Endothelial cell of umbilical vein (primary cell): ENCODE measurements at regions not wholly inside any gene's neighbourhood (a gene's known extent, or its start where the extent isn't known, plus 50 kb on each side); places are given as distances from the start of the nearest gene placed in this dataset.
"Not testable (repeated sequence)": the region's sequence is repeated elsewhere in the genome, so short reads cannot be mapped to it uniquely, and the experiment has no call there.

Experiments
- BruUV-seq: library from RNA; stranded (reverse); fragments of 400-500 nt; replicated peaks from 2 replicates; lab custom pipeline; 2021; lab: Mats Ljungman, UMichigan
- CTCF ChIA-PET: fragments of 300-600, 350-600 bp; sonication (Branson Sonifier 250); formaldehyde crosslinking; loops from one replicate; lab custom pipeline; 2021; ENCODE audit warnings: antibody characterized with exemption, inconsistent platforms; lab: Charles Lee
- POLR2A ChIA-PET: fragments of 300-600, 350-600 bp; sonication (Branson Sonifier 250); formaldehyde crosslinking; loops from one replicate; lab custom pipeline; 2021; ENCODE audit warnings: antibody characterized with exemption, inconsistent platforms; lab: Charles Lee
- DNase-seq: peaks from one replicate; pipeline ENCODE4 v3.0.0-alpha.2; 2011; ENCODE audit warnings: low read depth, low spot score
- FAIRE-seq: peaks from 2 replicates; lab custom pipeline; 2011; peaks lifted over from hg19 to GRCh38; lab: Jason Lieb, UNC
- H2AFZ ChIP-seq: 2 replicates; pipeline ENCODE4 v1.6.0; 2012; ENCODE audit warnings: low read depth, low read length, control low read depth, inconsistent platforms
- H3K27ac ChIP-seq: 2 replicates; pipeline ENCODE4 v1.5.1; 2011; ENCODE audit warnings: low read depth, mild to moderate bottlenecking, control low read depth, low read length, moderate library complexity; ENCODE audit not compliant: insufficient read depth
- H3K27me3 ChIP-seq, 2 experiments: 2 replicates each; pipeline versions ENCODE4 v1.6.0 to v1.6.1; 2011; ENCODE audit warnings: low read length in 2 of 2, mixed read lengths in 1 of 2; ENCODE audit not compliant: control insufficient read depth in 2 of 2, insufficient read depth in 2 of 2
- H3K36me3 ChIP-seq, 2 experiments: 2 replicates in 1 of 2; 3 replicates in 1 of 2; pipeline ENCODE4 v1.5.1; 2011; ENCODE audit warnings: low read length in 2 of 2, mild to moderate bottlenecking in 1 of 2, moderate library complexity in 1 of 2; ENCODE audit not compliant: control insufficient read depth in 2 of 2, insufficient read depth in 2 of 2; ENCODE audit errors: extremely low read depth in 1 of 2
- H3K4me1 ChIP-seq: 3 replicates; pipeline ENCODE4 v1.5.1; 2011; ENCODE audit warnings: mild to moderate bottlenecking, low read length; ENCODE audit not compliant: control insufficient read depth, insufficient read depth; ENCODE audit errors: extremely low read depth
- H3K4me2 ChIP-seq: 2 replicates; pipeline ENCODE4 v1.6.1; 2011; ENCODE audit warnings: low read length, control low read depth, mixed read lengths; ENCODE audit not compliant: insufficient read depth
- H3K4me3 ChIP-seq, 3 experiments: fragments of 200-600 bp in 1 of 3; sonication (generic), shearing (Covaris generic) in 1 of 3; replicated peaks in 1 of 3; 2 replicates each; pipeline ENCODE4 v1.5.1; 2011 to 2016; ENCODE audit warnings: control low read depth in 3 of 3, low read length in 3 of 3, mild to moderate bottlenecking in 2 of 3, inconsistent platforms in 1 of 3, low read depth in 1 of 3, moderate library complexity in 1 of 3; ENCODE audit not compliant: insufficient read depth in 1 of 3
- H3K79me2 ChIP-seq: 2 replicates; pipeline ENCODE4 v1.6.0; 2012; ENCODE audit warnings: low read length, inconsistent platforms; ENCODE audit not compliant: control insufficient read depth, insufficient read depth
- H3K9ac ChIP-seq: replicated peaks from 2 replicates; pipeline ENCODE3; 2011; ENCODE audit warnings: low read length, control low read depth; ENCODE audit not compliant: insufficient read depth; ENCODE audit errors: extremely low read depth
- H3K9me1 ChIP-seq: replicated peaks from 3 replicates; pipeline ENCODE4 v1.6.0; 2011; ENCODE audit warnings: mild to moderate bottlenecking, low read length; ENCODE audit not compliant: control insufficient read depth, insufficient read depth; ENCODE audit errors: extremely low read depth
- H3K9me3 ChIP-seq: replicated peaks from 2 replicates; pipeline ENCODE4 v1.5.1; 2012; ENCODE audit warnings: low read length, inconsistent platforms; ENCODE audit not compliant: control insufficient read depth, insufficient read depth
- H4K20me1 ChIP-seq: replicated peaks from 2 replicates; pipeline ENCODE3; 2011; ENCODE audit warnings: mild to moderate bottlenecking, low read length; ENCODE audit not compliant: control insufficient read depth, insufficient read depth; ENCODE audit errors: extremely low read depth
- EZH2 ChIP-seq: IDR thresholded peaks from 2 replicates; pipeline ENCODE4 v1.6.1; 2012; ENCODE audit warnings: borderline replicate concordance, low read depth, mild to moderate bottlenecking, moderate library complexity, low read length, inconsistent platforms; ENCODE audit not compliant: severe bottlenecking
- FOS ChIP-seq: IDR thresholded peaks from 2 replicates; pipeline ENCODE4 v1.6.1; 2011; ENCODE audit warnings: mild to moderate bottlenecking, low read length, moderate library complexity, borderline replicate concordance; ENCODE audit not compliant: insufficient read depth
- GATA2 ChIP-seq: IDR thresholded peaks from 2 replicates; pipeline ENCODE4 v1.7.0; 2011; ENCODE audit warnings: low read depth, mild to moderate bottlenecking, moderate library complexity, mixed read lengths, low read length; ENCODE audit not compliant: insufficient read length, insufficient read depth
- JUN ChIP-seq: IDR thresholded peaks from 2 replicates; pipeline ENCODE4 v1.6.1; 2011; ENCODE audit warnings: borderline replicate concordance, low read depth; ENCODE audit not compliant: insufficient read length, insufficient read depth
- MAX ChIP-seq: IDR thresholded peaks from 2 replicates; pipeline ENCODE4 v1.6.1; 2011; ENCODE audit not compliant: insufficient read depth, insufficient read length
- MYC ChIP-seq: IDR thresholded peaks from one replicate; pipeline ENCODE4 v1.6.1; 2011; ENCODE audit warnings: mild to moderate bottlenecking, low read depth, low read length
- POLR2A ChIP-seq: IDR thresholded peaks from 2 replicates; pipeline ENCODE4 v1.6.1; 2012; ENCODE audit warnings: low read depth, mild to moderate bottlenecking, control low read depth, low read length
- POLR2AphosphoS5 ChIP-seq: IDR thresholded peaks from 2 replicates; pipeline ENCODE4 v1.6.1; 2012; ENCODE audit warnings: low read depth, mild to moderate bottlenecking, control low read depth, low read length, moderate library complexity; ENCODE audit not compliant: insufficient read depth
- dilution Hi-C: fragments of 300-500 bp; cut with MboI; formaldehyde crosslinking; loops from one replicate; pipeline ENCODE4 v1.15.0; 2019; ENCODE audit warnings: low sequenced_read_pairs; ENCODE audit not compliant: extremely low pct_ligation_motif_present
- intact Hi-C: fragments of 100-400 bp; cut with micrococcal nuclease; formaldehyde crosslinking; loops from one replicate; pipeline ENCODE4 v1.10.0; 2022
- TF ChIP-seq, protein P1 (sequence below), 2 donors: IDR thresholded peaks; 1 replicate in 1 of 2; 2 replicates in 1 of 2; pipeline ENCODE4 v1.5.1; 2011; ENCODE audit warnings: low read length in 2 of 2, mild to moderate bottlenecking in 2 of 2, moderate library complexity in 2 of 2, control low read depth in 1 of 2, inconsistent platforms in 1 of 2, low read depth in 1 of 2; ENCODE audit not compliant: insufficient read depth in 1 of 2; ENCODE audit errors: extremely low read depth in 1 of 2

DNA sequence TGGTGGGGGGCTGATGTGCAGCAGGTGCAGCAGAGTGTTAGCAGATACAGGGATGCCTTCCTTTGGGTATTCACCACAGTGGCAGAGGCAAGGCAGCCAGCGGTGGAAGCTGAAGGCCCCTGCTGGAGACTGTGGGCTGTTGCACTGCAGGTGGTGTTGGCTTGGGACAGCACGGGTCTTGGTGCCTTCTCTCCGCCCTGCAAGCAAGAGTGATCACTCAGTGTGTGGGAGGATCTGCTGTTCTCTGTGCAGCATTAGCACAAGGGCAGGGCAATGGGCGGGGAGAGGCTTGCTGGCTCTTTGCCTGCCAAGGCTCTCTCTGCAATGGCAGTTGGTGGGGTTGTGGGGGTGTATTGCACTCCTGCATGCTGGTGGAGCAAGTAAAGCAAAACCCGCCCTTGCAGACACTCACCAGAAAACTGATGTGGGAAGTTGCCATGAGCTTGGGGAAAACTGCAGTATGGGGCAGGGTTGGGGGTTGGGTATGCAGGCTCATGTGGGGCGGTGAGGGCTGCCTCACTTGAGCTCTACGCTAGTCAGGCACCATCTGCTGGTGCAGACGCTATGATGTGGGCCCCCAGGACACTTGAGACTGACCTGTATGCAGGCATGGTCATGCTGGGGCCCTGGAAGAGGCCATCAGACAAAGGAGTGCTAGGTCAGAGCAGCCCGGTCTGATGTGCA, 820.8 kb upstream of the GRIA3 start:
- intact Hi-C loops, result no loop called here
- no TSS peak for BruUV-seq
- H2AFZ ChIP-seq, result no peak overlapping the region

DNA sequence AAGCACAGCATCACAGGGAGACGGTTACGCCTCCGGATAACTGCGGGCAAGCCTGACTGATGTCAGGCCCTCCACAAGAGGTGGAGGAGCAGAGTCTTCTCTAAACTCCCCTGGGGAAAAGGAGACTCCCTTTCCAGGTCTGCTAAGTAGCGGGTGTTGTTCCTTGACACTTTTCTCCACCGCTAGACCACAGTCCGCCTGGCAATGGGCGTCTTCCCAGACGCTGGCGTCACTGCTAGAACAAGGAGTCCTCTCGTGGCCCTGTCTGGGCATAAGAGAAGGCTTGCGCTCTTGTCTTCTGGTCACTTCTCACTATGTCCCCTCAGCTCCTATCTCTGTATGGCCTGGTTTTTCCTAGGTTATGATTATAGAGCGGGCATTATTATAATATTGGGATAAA, 808.5 kb upstream of the GRIA3 start:
- H3K27me3 ChIP-seq, H3K4me2 ChIP-seq, dilution Hi-C loops, DNase-seq, H3K9me3 ChIP-seq, H4K20me1 ChIP-seq, H3K79me2 ChIP-seq, H3K9me1 ChIP-seq, H3K9ac ChIP-seq, H3K27ac ChIP-seq, POLR2A ChIA-PET, FAIRE-seq, BruUV-seq, CTCF ChIA-PET, H3K4me3 ChIP-seq, H3K4me1 ChIP-seq, H2AFZ ChIP-seq, H3K36me3 ChIP-seq, intact Hi-C loops: not testable (repeated sequence)

More for the DNA sequence above, 820.8 kb upstream of the GRIA3 start:
- POLR2A ChIA-PET, result no interaction called here
- dilution Hi-C loops, result no loop called here
- FAIRE-seq (no peak), DNase-seq (no peak)
- H3K4me1 ChIP-seq, result no peaks in the 10 kb centered on the region
- H3K4me3 ChIP-seq, result no peak overlapping the region
- H3K9ac ChIP-seq, result no peak overlapping the region
- no peak overlapping the region for H3K27ac ChIP-seq
- no peaks in the 10 kb centered on the region for H4K20me1 ChIP-seq
- H3K9me3 ChIP-seq, result no peaks in the 10 kb centered on the region
- no peaks in the 10 kb centered on the region for H3K36me3 ChIP-seq
- H3K27me3 ChIP-seq, result no peaks in the 10 kb centered on the region
- no peaks in the 10 kb centered on the region for H3K79me2 ChIP-seq
- no peak overlapping the region for H3K4me2 ChIP-seq
- no peak for TF ChIP-seq JUN
- TF ChIP-seq MYC, result no peak
- no peak for TF ChIP-seq MAX
- TF ChIP-seq, protein P1, sequence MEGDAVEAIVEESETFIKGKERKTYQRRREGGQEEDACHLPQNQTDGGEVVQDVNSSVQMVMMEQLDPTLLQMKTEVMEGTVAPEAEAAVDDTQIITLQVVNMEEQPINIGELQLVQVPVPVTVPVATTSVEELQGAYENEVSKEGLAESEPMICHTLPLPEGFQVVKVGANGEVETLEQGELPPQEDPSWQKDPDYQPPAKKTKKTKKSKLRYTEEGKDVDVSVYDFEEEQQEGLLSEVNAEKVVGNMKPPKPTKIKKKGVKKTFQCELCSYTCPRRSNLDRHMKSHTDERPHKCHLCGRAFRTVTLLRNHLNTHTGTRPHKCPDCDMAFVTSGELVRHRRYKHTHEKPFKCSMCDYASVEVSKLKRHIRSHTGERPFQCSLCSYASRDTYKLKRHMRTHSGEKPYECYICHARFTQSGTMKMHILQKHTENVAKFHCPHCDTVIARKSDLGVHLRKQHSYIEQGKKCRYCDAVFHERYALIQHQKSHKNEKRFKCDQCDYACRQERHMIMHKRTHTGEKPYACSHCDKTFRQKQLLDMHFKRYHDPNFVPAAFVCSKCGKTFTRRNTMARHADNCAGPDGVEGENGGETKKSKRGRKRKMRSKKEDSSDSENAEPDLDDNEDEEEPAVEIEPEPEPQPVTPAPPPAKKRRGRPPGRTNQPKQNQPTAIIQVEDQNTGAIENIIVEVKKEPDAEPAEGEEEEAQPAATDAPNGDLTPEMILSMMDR (IDR thresholded peaks at IDR 0.05; ENCODE audit: extremely low read depth in 1 of 2, insufficient read depth in 1 of 2, low read depth in 1 of 2, low read length in 2 of 2), result no peak
- TF ChIP-seq EZH2, result no peak
- TF ChIP-seq GATA2, result no peak
- TF ChIP-seq FOS, result no peak
- TF ChIP-seq POLR2AphosphoS5, result no peak
- TF ChIP-seq POLR2A, result no peak
- CTCF ChIA-PET, result no interaction called here
- no peaks in the 10 kb centered on the region for H3K9me1 ChIP-seq
